H9 (cell line): ENCODE measurements at regions not wholly inside any gene's neighbourhood (a gene's known extent, or its start where the extent isn't known, plus 50 kb on each side); places are given as distances from the start of the nearest gene placed in this dataset.

ENCODE experiments used
- DNase-seq: peaks from one replicate; pipeline ENCODE4 v3.0.0-alpha.2; 2017
- H2AFZ ChIP-seq: one replicate; pipeline ENCODE4 v1.6.1; 2013; ENCODE audit warnings: mild to moderate bottlenecking, low read length, control low read depth, moderate library complexity
- H2AK5ac ChIP-seq: 2 replicates; pipeline ENCODE4 v1.6.1; 2013; ENCODE audit warnings: low read length, control low read depth, mixed read lengths; ENCODE audit not compliant: insufficient read length
- H2BK120ac ChIP-seq: one replicate; pipeline ENCODE4 v1.6.1; 2013; ENCODE audit warnings: low read depth, mild to moderate bottlenecking, low read length, control low read depth, inconsistent platforms; ENCODE audit not compliant: poor library complexity, severe bottlenecking
- H2BK12ac ChIP-seq: 2 replicates; pipeline ENCODE4 v1.6.1; 2013; ENCODE audit warnings: low read length, control low read depth, mixed read lengths, low read depth; ENCODE audit not compliant: insufficient read length
- H2BK15ac ChIP-seq: 2 replicates; pipeline ENCODE4 v1.6.1; 2013; ENCODE audit warnings: low read depth, low read length, control low read depth
- H2BK20ac ChIP-seq: one replicate; pipeline ENCODE4 v1.6.1; 2013; ENCODE audit warnings: low read depth, mild to moderate bottlenecking, low read length, control low read depth, inconsistent platforms; ENCODE audit not compliant: poor library complexity, severe bottlenecking
- H2BK5ac ChIP-seq: 2 replicates; pipeline ENCODE4 v1.6.1; 2013; ENCODE audit warnings: low read length, control low read depth, mixed read lengths; ENCODE audit not compliant: insufficient read length
- H3K14ac ChIP-seq: 2 replicates; pipeline ENCODE4 v1.6.1; 2013; ENCODE audit warnings: low read length, control low read depth; ENCODE audit not compliant: insufficient read depth
- H3K18ac ChIP-seq: 2 replicates; pipeline ENCODE4 v1.6.1; 2013; ENCODE audit warnings: low read depth, mild to moderate bottlenecking, mixed read lengths, low read length, control low read depth; ENCODE audit not compliant: insufficient read length
- H3K23ac ChIP-seq: 2 replicates; pipeline ENCODE4 v1.6.1; 2013; ENCODE audit warnings: low read length, control low read depth, mixed read lengths, low read depth; ENCODE audit not compliant: insufficient read length
- H3K23me2 ChIP-seq: 2 replicates; pipeline ENCODE4 v1.6.1; 2013; ENCODE audit warnings: low read depth, mild to moderate bottlenecking, mixed read lengths, low read length, control low read depth; ENCODE audit not compliant: insufficient read length, poor library complexity, severe bottlenecking
- H3K27ac ChIP-seq: 2 replicates; pipeline ENCODE4 v1.5.1; 2013; ENCODE audit warnings: low read length, control low read depth, mixed read lengths, low read depth; ENCODE audit not compliant: insufficient read length
- H3K27me3 ChIP-seq: 2 replicates; pipeline ENCODE4 v1.6.1; 2013; ENCODE audit warnings: low read length, control low read depth, inconsistent platforms; ENCODE audit not compliant: insufficient read depth
- H3K4ac ChIP-seq: 2 replicates; pipeline ENCODE4 v1.6.1; 2013; ENCODE audit warnings: low read depth, mild to moderate bottlenecking, control low read depth, inconsistent platforms, low read length, moderate library complexity
- H3K4me1 ChIP-seq: 2 replicates; pipeline ENCODE4 v1.6.1; 2013; ENCODE audit warnings: low read length, control low read depth, inconsistent platforms; ENCODE audit not compliant: insufficient read depth
- H3K4me2 ChIP-seq: 2 replicates; pipeline ENCODE4 v1.6.1; 2013; ENCODE audit warnings: low read length, control low read depth, mixed read lengths; ENCODE audit not compliant: insufficient read length, insufficient read depth
- H3K56ac ChIP-seq: 2 replicates; pipeline ENCODE4 v1.6.1; 2013; ENCODE audit warnings: low read depth, mild to moderate bottlenecking, mixed read lengths, low read length, control low read depth; ENCODE audit not compliant: insufficient read length
- H3K79me1 ChIP-seq: 2 replicates; pipeline ENCODE4 v1.6.1; 2013; ENCODE audit warnings: low read depth, mild to moderate bottlenecking, moderate library complexity, low read length, control low read depth, inconsistent platforms; ENCODE audit not compliant: insufficient read depth, poor library complexity, severe bottlenecking
- H3K79me2 ChIP-seq: 2 replicates; pipeline ENCODE4 v1.6.1; 2013; ENCODE audit warnings: low read length, control low read depth, inconsistent platforms; ENCODE audit not compliant: insufficient read depth
- H3K9ac ChIP-seq: 2 replicates; pipeline ENCODE4 v1.6.1; 2013; ENCODE audit warnings: low read length, control low read depth, mixed read lengths; ENCODE audit not compliant: insufficient read length; ENCODE audit errors: extremely low read depth
- H3K9me3 ChIP-seq: one replicate; pipeline ENCODE4 v1.6.1; 2013; ENCODE audit warnings: low read depth, low read length, inconsistent platforms; ENCODE audit not compliant: control insufficient read depth
- H3T11ph ChIP-seq: one replicate; pipeline ENCODE4 v1.6.1; 2013; ENCODE audit warnings: mild to moderate bottlenecking, low read length, control low read depth, inconsistent platforms
- H4K20me1 ChIP-seq: one replicate; pipeline ENCODE4 v1.6.1; 2013; ENCODE audit not compliant: control insufficient read depth, insufficient read length, insufficient read depth
- H4K5ac ChIP-seq: 2 replicates; pipeline ENCODE4 v1.6.1; 2013; ENCODE audit warnings: low read depth, mild to moderate bottlenecking, mixed read lengths, low read length, control low read depth; ENCODE audit not compliant: insufficient read length
- H4K8ac ChIP-seq: replicated peaks from 2 replicates; pipeline ENCODE4 v1.6.1; 2013; ENCODE audit warnings: low read length, control low read depth, mixed read lengths, low read depth; ENCODE audit not compliant: insufficient read length
- H4K91ac ChIP-seq: 2 replicates; pipeline ENCODE4 v1.6.1; 2013; ENCODE audit warnings: low read depth, mild to moderate bottlenecking, moderate library complexity, mixed read lengths, low read length, control low read depth; ENCODE audit not compliant: insufficient read length
- H3K27ac Mint-ChIP-seq, 3 experiments: 2 replicates in 2 of 3; 3 replicates in 1 of 3; pipeline ENCODE4 v1.8.0; 2020 to 2021; ENCODE audit warnings: mixed read lengths in 3 of 3, mild to moderate bottlenecking in 1 of 3, moderate library complexity in 1 of 3
- H3K27me3 Mint-ChIP-seq: 2 replicates; pipeline ENCODE4 v1.8.0; 2021; ENCODE audit warnings: low read depth, mild to moderate bottlenecking, moderate library complexity, mixed read lengths
- H3K36me3 Mint-ChIP-seq, 3 experiments: 2 replicates in 2 of 3; 3 replicates in 1 of 3; pipeline ENCODE4 v1.8.0; 2020 to 2021; ENCODE audit warnings: low read depth in 3 of 3, mixed read lengths in 3 of 3; ENCODE audit not compliant: insufficient read depth in 1 of 3
- H3K4me1 Mint-ChIP-seq, 2 experiments: 2 replicates each; pipeline ENCODE4 v1.8.0; 2020; ENCODE audit warnings: mixed read lengths in 2 of 2
- H3K4me3 Mint-ChIP-seq, 2 experiments: 2 replicates in 1 of 2; 3 replicates in 1 of 2; pipeline ENCODE4 v1.8.0; 2020 to 2021; ENCODE audit warnings: mild to moderate bottlenecking in 2 of 2, mixed read lengths in 2 of 2, moderate library complexity in 1 of 2
- H3K9me3 Mint-ChIP-seq, 2 experiments: 2 replicates in 1 of 2; 3 replicates in 1 of 2; pipeline ENCODE4 v1.8.0; 2020; ENCODE audit warnings: mild to moderate bottlenecking in 2 of 2, mixed read lengths in 2 of 2, moderate library complexity in 1 of 2
- WGBS: extraction: QIAGEN DNeasy Blood & Tissue Kit; methylation state at CpG from one replicate; pipeline ENCODE4 v1.1.7; 2013; ENCODE audit warnings: missing lambda C conversion rate, low lambda C conversion rate, mixed read lengths; ENCODE audit not compliant: insufficient read length; ENCODE audit errors: extremely low coverage; 5-methylcytosine and 5-hydroxymethylcytosine counted together
- TF ChIP-seq, protein P1 (sequence below): fragments of 200-600 bp; sonication (generic); conservative IDR thresholded peaks from 3 replicates; pipeline ENCODE4 v1.8.0; 2021; ENCODE audit warnings: antibody characterized with exemption, mild to moderate bottlenecking

DNA sequence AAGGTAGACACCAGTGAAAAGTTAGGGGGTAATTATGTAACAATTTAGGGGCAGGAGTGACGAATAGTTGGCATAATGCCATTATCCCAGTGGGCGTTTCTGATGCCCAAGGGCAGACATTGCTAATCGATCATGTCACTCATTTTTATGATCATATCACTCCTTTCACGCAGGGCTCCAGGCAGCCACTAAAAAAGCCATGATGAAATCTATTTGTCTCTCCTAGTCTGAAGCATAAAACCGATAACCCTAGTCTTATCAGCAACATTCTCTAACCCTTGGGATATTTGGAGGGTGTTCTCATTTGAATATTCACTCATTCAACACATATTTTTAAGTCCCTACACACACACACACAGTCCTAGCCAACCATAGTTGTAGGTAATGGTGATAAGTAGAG is 114.9 kb downstream of the NMUR2 start:
- no peaks in the 10 kb centered on the region for H3K79me2 ChIP-seq
- no peak overlapping the region for H3K27ac Mint-ChIP-seq
- H3K27ac ChIP-seq = no peak overlapping the region
- no peak overlapping the region for H2BK20ac ChIP-seq
- no peak overlapping the region for H4K8ac ChIP-seq
- H4K91ac ChIP-seq = no peak overlapping the region
- H3K4me1 ChIP-seq = no peaks in the 10 kb centered on the region
- H3K4me1 Mint-ChIP-seq = peaks cover 2 to 4% of the 10 kb centered on the region in 2 experiments; a peak in 2 of 4 replicates
- H2BK120ac ChIP-seq = no peak overlapping the region
- H3K9me3 ChIP-seq = no peaks in the 10 kb centered on the region
- H3K23me2 ChIP-seq = no peaks in the 10 kb centered on the region
- H3T11ph ChIP-seq = no peak overlapping the region
- H3K23ac ChIP-seq = no peak overlapping the region
- H3K79me1 ChIP-seq = no peaks in the 10 kb centered on the region
- H3K4me3 Mint-ChIP-seq = no peak overlapping the region
- TF ChIP-seq, protein P1, sequence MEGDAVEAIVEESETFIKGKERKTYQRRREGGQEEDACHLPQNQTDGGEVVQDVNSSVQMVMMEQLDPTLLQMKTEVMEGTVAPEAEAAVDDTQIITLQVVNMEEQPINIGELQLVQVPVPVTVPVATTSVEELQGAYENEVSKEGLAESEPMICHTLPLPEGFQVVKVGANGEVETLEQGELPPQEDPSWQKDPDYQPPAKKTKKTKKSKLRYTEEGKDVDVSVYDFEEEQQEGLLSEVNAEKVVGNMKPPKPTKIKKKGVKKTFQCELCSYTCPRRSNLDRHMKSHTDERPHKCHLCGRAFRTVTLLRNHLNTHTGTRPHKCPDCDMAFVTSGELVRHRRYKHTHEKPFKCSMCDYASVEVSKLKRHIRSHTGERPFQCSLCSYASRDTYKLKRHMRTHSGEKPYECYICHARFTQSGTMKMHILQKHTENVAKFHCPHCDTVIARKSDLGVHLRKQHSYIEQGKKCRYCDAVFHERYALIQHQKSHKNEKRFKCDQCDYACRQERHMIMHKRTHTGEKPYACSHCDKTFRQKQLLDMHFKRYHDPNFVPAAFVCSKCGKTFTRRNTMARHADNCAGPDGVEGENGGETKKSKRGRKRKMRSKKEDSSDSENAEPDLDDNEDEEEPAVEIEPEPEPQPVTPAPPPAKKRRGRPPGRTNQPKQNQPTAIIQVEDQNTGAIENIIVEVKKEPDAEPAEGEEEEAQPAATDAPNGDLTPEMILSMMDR = no peak
- no peak overlapping the region for H3K56ac ChIP-seq
- no peak overlapping the region for H3K18ac ChIP-seq
- H3K9ac ChIP-seq = no peak overlapping the region
- H2BK12ac ChIP-seq = no peak overlapping the region
- H3K14ac ChIP-seq = no peak overlapping the region
- no peaks in the 10 kb centered on the region for H3K36me3 Mint-ChIP-seq
- no peaks in the 10 kb centered on the region for H3K9me3 Mint-ChIP-seq
- H2BK5ac ChIP-seq = no peak overlapping the region
- WGBS = no CpG with 5 or more reads among the region's 5 CpGs
- H2BK15ac ChIP-seq = no peak overlapping the region
- no peaks in the 10 kb centered on the region for H4K20me1 ChIP-seq
- H3K4me2 ChIP-seq = no peak overlapping the region
- DNase-seq = no peak
- H4K5ac ChIP-seq = no peak overlapping the region
- no peak overlapping the region for H2AK5ac ChIP-seq
- H3K4ac ChIP-seq = no peak overlapping the region
- no peak overlapping the region for H2AFZ ChIP-seq
- H3K27me3 ChIP-seq = no peaks in the 10 kb centered on the region
- H3K27me3 Mint-ChIP-seq = peaks cover 3% of the 10 kb centered on the region; the same call in 1 of the 2 replicates
